GM06990 (cell line): ENCODE measurements at regions not wholly inside any gene's neighbourhood (a gene's known extent, or its start where the extent isn't known, plus 50 kb on each side); places are given as distances from the start of the nearest gene placed in this dataset.

Source experiments
- DNase-seq: peaks from one replicate; pipeline ENCODE4 v3.0.0-alpha.2; 2011; ENCODE audit not compliant: insufficient read length; ENCODE audit errors: extremely low read depth
- H3K27me3 ChIP-seq: replicated peaks from 2 replicates; pipeline ENCODE4 v1.6.0; 2011; ENCODE audit warnings: low read length; ENCODE audit not compliant: control insufficient read depth, insufficient read depth
- H3K36me3 ChIP-seq: 2 replicates; pipeline ENCODE4 v1.5.1; 2011; ENCODE audit warnings: low read length; ENCODE audit not compliant: control insufficient read depth, insufficient read depth
- H3K4me3 ChIP-seq: replicated peaks from 2 replicates; pipeline ENCODE4 v1.5.1; 2011; ENCODE audit warnings: low read depth, mild to moderate bottlenecking, control low read depth, low read length
- CTCF ChIP-seq: IDR thresholded peaks from 2 replicates; pipeline ENCODE4 v1.5.1; 2011; ENCODE audit warnings: low read length, control low read depth, mild to moderate bottlenecking, inconsistent platforms; ENCODE audit not compliant: insufficient read depth, poor library complexity, severe bottlenecking

GRCh38 chr1:61011561-61012263 lies 70.6 kb upstream of the NFIA start:
- no peaks in the 10 kb centered on the region for H3K27me3 ChIP-seq
- no peak for TF ChIP-seq CTCF
- H3K4me3 ChIP-seq, result no peak overlapping the region
- no peak for DNase-seq
- no peaks in the 10 kb centered on the region for H3K36me3 ChIP-seq

GRCh38 chr1:61007534-61008364 lies 74.6 kb upstream of the NFIA start:
- no peak for DNase-seq
- no peak for TF ChIP-seq CTCF
- Histone ChIP-seq H3K36me3 (no peaks in the 10 kb centered on the region), H3K4me3 (no peak overlapping the region), H3K27me3 (peaks cover 3% of the 10 kb centered on the region)

- DNase-seq, result no peak
- Histone ChIP-seq H3K36me3 (no peaks in the 10 kb centered on the region), H3K4me3 (no peak overlapping the region), H3K27me3 (peaks cover 3% of the 10 kb centered on the region)
- no peak for TF ChIP-seq CTCF
Observed at GRCh38 chr1:61005614-61006580, 76.5 kb upstream of the NFIA start.

GRCh38 chr1:61004262-61005003 lies 77.9 kb upstream of the NFIA start:
- peaks cover 3% of the 10 kb centered on the region for H3K27me3 ChIP-seq
- no peak for DNase-seq
- no peaks in the 10 kb centered on the region for H3K36me3 ChIP-seq
- no peak for TF ChIP-seq CTCF
- no peak overlapping the region for H3K4me3 ChIP-seq

- H3K27me3 ChIP-seq, result no peaks in the 10 kb centered on the region; the same call in 1 of the 2 replicates
- TF ChIP-seq CTCF, result no peak
- DNase-seq, result no peak
- no peaks in the 10 kb centered on the region for H3K36me3 ChIP-seq
- H3K4me3 ChIP-seq, result no peak overlapping the region
Observed at GRCh38 chr1:61000327-61000726, 82.0 kb upstream of the NFIA start.
